ENCODE measurements at regions not wholly inside any gene's neighbourhood (a gene's known extent, or its start where the extent isn't known, plus 50 kb on each side); places are given as distances from the start of the nearest gene placed in this dataset.

DNA sequence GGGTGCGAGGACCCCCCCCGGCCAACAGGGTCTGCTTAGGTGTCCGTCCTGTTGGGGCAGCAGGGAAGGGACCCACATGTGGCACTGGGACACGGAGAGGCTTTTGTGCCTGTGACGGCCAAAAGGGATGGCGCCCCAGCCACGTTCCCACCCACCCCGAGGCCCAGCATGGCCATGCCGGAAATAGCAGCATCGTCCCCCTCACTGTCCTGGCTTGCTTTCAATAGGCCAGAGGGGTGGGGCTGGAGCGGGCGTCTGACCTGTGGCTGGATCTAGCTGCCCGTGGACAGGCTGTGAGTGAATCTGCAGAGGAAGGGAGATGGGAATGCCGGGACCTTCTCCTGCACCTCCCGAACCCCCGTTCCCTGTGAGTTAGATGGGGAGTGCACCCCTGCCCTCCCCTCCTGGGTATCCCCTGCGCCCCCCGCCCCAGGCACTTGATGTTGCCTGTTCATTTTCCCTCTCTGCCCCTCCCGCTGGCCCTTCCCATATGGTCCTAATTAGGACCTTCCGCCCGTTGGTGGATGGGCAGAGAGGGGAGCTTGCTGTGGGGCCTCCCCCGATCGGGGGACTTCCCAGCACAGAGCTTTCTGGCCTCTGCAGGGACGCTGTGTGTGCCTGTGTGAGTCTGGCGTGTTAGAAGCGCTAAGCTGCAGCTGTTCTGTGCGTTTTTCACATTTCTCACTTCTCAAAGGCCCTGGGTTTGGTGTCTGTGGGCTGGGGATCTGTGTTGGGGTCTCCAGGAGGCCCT is 292.8 kb downstream of the SEC14L1 start:
- Histone ChIP-seq H3K27me3 (no peaks in the 10 kb centered on the region), H3K36me3 (no peaks in the 10 kb centered on the region), H3K9me3 (no peaks in the 10 kb centered on the region), H3K4me3 (no peak overlapping the region), H3K4me1 (peaks cover 0 to 89% of the 10 kb centered on the region in 2 donors), H3K27ac (no peak overlapping the region)
- TF ChIP-seq, protein P1, sequence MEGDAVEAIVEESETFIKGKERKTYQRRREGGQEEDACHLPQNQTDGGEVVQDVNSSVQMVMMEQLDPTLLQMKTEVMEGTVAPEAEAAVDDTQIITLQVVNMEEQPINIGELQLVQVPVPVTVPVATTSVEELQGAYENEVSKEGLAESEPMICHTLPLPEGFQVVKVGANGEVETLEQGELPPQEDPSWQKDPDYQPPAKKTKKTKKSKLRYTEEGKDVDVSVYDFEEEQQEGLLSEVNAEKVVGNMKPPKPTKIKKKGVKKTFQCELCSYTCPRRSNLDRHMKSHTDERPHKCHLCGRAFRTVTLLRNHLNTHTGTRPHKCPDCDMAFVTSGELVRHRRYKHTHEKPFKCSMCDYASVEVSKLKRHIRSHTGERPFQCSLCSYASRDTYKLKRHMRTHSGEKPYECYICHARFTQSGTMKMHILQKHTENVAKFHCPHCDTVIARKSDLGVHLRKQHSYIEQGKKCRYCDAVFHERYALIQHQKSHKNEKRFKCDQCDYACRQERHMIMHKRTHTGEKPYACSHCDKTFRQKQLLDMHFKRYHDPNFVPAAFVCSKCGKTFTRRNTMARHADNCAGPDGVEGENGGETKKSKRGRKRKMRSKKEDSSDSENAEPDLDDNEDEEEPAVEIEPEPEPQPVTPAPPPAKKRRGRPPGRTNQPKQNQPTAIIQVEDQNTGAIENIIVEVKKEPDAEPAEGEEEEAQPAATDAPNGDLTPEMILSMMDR (IDR thresholded peaks at IDR 0.05): no peak
- DNase-seq (ENCODE audit: low spot score): no peak

DNA sequence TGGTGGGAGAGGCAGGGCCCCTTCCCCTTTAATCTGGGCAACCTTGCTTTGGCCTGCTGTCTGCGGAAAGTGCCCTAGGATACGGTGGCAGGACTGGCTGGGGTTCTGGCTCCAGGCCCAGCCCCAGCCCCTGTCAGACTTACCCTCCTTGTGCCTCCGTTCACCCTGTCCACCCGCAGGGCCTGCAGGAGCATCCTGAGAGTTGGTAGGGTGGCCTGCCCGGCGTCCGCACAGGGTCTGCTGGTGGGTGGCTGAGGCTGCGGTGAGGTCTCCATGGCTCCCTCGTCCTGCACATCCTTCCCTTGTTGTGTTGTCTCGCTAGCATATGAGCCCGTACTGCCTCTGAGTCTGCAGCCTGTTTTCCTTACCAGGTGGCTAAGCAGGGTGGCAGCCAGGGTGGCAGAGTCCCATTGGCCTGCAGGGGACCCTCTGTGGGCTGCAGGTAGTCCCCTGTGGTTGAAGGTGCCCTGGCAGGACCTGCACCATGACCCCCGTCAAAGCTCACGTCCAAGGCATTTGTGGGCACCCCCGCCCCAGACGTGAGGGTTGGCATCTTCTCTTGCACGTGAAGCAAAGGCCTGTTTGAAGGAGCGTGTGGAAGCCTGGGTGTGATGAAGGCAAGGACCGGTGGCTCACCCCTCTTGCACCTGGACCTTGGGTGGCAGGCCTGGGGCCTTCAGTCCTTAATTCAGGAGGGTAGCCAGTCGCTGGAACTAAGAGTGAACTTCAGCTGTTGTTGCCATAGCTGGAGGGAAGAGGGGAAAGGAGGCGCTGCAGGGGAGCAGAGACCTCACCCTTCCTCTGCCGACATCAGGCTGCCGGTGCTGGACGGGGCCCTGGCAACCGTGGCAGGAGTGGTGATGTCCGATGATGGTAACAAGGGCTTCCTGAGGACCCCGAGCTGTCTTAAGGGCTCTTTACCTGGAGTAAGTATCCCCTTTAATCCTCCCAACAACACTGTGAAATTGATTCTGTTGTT is 293.7 kb downstream of the SEC14L1 start:
- Histone ChIP-seq H3K4me3 (no peak overlapping the region), H3K4me1 (peaks cover 0 to 89% of the 10 kb centered on the region in 2 donors), H3K36me3 (no peaks in the 10 kb centered on the region), H3K27me3 (no peaks in the 10 kb centered on the region), H3K27ac (no peak overlapping the region), H3K9me3 (no peaks in the 10 kb centered on the region)
- DNase-seq (ENCODE audit: low spot score): no peak
- TF ChIP-seq, protein P1 (IDR thresholded peaks at IDR 0.05): no peak

DNA sequence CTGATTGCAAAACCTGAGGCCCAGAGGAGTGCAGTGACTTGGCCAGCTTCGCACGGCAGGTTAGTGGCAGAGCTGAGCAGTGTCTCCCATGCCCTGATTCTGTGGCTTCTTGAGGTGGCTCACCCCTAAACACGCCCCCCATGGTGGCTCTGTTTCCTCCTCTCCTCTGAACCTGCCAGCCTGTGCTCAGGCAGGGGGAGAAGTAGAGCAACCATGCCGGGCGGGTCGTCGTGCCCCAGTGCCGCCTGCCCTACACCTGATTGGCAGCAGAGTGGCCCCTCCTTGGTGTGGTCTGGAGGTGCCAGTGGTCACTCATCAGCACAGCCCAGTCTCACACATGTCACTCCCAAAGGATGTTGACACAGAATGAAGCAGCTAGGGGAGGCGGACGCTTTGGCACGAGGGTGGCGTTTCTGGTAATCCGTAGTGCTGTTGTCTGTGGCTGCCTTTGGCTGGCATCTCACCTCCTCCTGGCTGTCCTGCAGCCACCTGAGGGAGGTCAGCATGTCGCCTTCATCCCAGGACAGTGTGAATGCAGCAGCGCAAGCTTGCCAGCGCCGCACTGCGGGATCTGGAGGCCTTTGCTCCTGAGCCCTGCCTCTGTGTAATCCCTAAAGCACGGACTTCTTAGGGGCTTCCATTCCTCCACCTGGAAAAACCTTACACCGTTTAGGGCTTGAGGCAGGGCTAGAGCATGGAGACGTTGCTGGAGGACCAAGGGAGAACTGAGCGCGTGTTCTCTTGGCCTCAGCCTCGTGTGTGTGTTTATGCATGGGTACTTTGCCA is 294.7 kb downstream of the SEC14L1 start:
- TF ChIP-seq, protein P1 (IDR thresholded peaks at IDR 0.05): no peak
- Histone ChIP-seq H3K27ac (no peak overlapping the region), H3K4me3 (no peak overlapping the region), H3K36me3 (no peaks in the 10 kb centered on the region), H3K27me3 (no peaks in the 10 kb centered on the region), H3K4me1 (peaks cover 0 to 89% of the 10 kb centered on the region in 2 donors), H3K9me3 (no peaks in the 10 kb centered on the region)
- no peak for DNase-seq (ENCODE audit: low spot score)

DNA sequence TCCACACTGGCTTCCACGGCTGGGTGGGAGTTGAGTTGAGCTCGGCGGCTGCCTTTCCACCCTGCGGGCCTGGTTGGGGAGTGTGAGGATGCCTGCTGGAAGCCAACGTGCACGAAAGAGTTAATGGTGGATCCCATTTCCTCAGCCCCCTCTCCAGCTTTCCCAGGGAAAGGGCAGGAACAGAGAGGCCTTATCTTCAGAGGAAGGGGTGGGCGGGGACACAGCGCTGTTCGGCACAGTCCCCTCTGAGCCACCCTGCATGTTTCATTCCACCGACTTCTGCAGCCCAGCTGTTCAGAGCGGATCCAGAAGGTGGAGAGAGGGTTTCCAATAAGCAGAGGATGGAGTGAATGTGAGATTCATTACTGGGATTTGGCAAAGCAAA is 295.3 kb downstream of the SEC14L1 start:
- H3K4me1 ChIP-seq: peaks cover 0 to 89% of the 10 kb centered on the region in 2 donors
- TF ChIP-seq, protein P1 (IDR thresholded peaks at IDR 0.05): no peak
- no peaks in the 10 kb centered on the region for H3K36me3 ChIP-seq
- DNase-seq (ENCODE audit: low spot score): no peak
- H3K27ac ChIP-seq: no peak overlapping the region
- no peaks in the 10 kb centered on the region for H3K27me3 ChIP-seq
- no peak overlapping the region for H3K4me3 ChIP-seq
- H3K9me3 ChIP-seq: no peaks in the 10 kb centered on the region

DNA sequence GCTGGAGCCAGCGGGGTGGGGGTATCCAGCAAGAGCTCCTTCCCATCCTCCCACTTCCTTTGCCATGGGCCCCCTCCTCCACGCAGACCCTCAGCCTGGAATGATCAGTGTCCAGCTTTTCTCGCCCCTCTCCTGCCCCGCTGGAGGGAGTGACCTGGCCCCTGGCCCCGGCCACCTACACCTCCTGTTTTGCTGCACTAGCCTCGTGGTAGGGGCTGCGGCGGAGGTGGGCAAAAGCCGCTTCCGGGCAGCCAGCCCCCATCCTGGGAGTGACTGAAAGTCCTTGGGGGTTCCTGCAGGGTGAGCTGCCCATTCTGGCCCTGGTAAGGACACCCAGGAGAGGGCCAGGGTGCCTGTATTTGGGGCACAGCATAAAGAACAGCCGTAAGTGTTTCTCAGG is 295.7 kb downstream of the SEC14L1 start:
- H3K4me1 ChIP-seq: peaks cover 0 to 91% of the 10 kb centered on the region in 2 donors

More for the DNA sequence above, 295.7 kb downstream of the SEC14L1 start:
- Histone ChIP-seq H3K27ac (no peak overlapping the region), H3K36me3 (no peaks in the 10 kb centered on the region), H3K27me3 (no peaks in the 10 kb centered on the region), H3K9me3 (no peaks in the 10 kb centered on the region), H3K4me3 (no peak overlapping the region)
- TF ChIP-seq, protein P1 (IDR thresholded peaks at IDR 0.05): no peak
- DNase-seq (ENCODE audit: low spot score): no peak

Data from right atrium auricular region (tissue), 2 donors.